K562 (cell line): ENCODE measurements at regions not wholly inside any gene's neighbourhood (a gene's known extent, or its start where the extent isn't known, plus 50 kb on each side); places are given as distances from the start of the nearest gene placed in this dataset.

Experiments
- POLR2G ChIP-seq: fragments of 200-400 bp; formaldehyde crosslinking; IDR thresholded peaks from 2 replicates; pipeline ENCODE4 v1.6.1; 2017; ENCODE audit warnings: low read depth, mild to moderate bottlenecking, antibody characterized with exemption, low read length, moderate library complexity
- ZNF121 ChIP-seq: sonication (generic); formaldehyde crosslinking; conservative IDR thresholded peaks from 2 replicates; pipeline ENCODE4 v1.8.0; 2022; ENCODE audit warnings: missing genetic modification reagents
- ZNF217 ChIP-seq: sonication (generic); formaldehyde crosslinking; IDR thresholded peaks from 2 replicates; pipeline ENCODE4 v1.8.0; 2022; ENCODE audit warnings: mild to moderate bottlenecking, missing genetic modification reagents
- TF ChIP-seq, protein P1 (sequence below), 3 experiments: IDR thresholded peaks in 2 of 3; conservative IDR thresholded peaks in 1 of 3; 2 replicates each; pipeline ENCODE4 v1.5.1; 2011 to 2012; ENCODE audit warnings: low read length in 3 of 3, mild to moderate bottlenecking in 3 of 3, control low read depth in 2 of 3, improper control_type of control experiment in 1 of 3, inconsistent platforms in 1 of 3, low read depth in 1 of 3, mixed read lengths in 1 of 3, moderate library complexity in 1 of 3; ENCODE audit not compliant: insufficient read depth in 2 of 3

DNA sequence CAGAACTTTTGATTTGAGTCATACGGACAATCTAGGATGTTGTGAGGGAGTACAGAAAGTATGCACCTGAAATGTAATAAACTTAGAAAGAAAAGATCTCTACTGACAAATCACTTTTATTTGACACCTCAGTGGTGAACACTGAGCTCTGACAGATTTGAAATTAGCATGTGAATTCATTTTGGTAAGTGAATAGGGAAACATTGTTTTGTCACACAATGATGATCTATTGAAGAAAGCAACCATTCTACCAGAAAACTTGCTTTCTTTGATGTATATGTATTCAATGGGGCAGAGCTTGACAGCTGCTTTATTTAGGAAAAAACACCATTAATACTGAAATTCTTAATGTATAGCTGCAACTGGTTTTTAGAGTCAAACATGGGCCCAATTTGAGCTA, 500.5 kb downstream of the CCDC85A start:
- TF ChIP-seq ZNF121 (CRISPR knock-in tag) (no peak), POLR2G (no peak), ZNF217 (no peak)
- TF ChIP-seq, protein P1, sequence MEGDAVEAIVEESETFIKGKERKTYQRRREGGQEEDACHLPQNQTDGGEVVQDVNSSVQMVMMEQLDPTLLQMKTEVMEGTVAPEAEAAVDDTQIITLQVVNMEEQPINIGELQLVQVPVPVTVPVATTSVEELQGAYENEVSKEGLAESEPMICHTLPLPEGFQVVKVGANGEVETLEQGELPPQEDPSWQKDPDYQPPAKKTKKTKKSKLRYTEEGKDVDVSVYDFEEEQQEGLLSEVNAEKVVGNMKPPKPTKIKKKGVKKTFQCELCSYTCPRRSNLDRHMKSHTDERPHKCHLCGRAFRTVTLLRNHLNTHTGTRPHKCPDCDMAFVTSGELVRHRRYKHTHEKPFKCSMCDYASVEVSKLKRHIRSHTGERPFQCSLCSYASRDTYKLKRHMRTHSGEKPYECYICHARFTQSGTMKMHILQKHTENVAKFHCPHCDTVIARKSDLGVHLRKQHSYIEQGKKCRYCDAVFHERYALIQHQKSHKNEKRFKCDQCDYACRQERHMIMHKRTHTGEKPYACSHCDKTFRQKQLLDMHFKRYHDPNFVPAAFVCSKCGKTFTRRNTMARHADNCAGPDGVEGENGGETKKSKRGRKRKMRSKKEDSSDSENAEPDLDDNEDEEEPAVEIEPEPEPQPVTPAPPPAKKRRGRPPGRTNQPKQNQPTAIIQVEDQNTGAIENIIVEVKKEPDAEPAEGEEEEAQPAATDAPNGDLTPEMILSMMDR (IDR thresholded peaks at IDR 0.05 in 2 of 3, conservative IDR thresholded peaks at IDR 0.05 in 1 of 3; ENCODE audit: insufficient read depth in 2 of 3, low read depth in 1 of 3, low read length in 3 of 3): no peak
